ENCODE measurements at regions not wholly inside any gene's neighbourhood (a gene's known extent, or its start where the extent isn't known, plus 50 kb on each side); places are given as distances from the start of the nearest gene placed in this dataset.
A peak's percentile ranks its signal among the peaks of the same experiment; 100 is the strongest.

DNA sequence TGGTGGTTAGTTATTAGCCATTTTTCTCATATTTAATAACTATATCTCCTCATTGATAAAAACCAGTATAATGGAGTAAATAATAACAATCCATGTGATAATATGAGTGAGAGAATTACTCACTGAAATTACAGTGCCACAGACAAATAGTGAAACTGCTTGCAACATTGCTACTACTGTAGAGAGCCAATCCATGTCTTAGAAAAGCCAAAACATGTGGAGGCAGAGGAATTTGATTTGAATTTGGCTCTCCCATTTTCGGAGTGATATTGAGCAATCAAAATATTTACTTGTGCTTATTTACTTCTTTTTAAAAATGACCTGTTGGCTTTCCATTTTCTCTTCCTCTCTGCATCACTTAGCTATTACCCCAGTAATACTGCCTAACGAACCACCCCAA is 288.3 kb upstream of the TCF4 start:
- ChIA-PET POLR2A (no interaction called here), CTCF (interaction anchor here (1.2 kb wide), 2 partner anchors 8 to 236 kb away, joined by 3 to 4 read pairs; no protein-coding TSS in a partner anchor)
- no peak for DNase-seq (ENCODE audit: low read depth)
- TF ChIP-seq, protein P1, sequence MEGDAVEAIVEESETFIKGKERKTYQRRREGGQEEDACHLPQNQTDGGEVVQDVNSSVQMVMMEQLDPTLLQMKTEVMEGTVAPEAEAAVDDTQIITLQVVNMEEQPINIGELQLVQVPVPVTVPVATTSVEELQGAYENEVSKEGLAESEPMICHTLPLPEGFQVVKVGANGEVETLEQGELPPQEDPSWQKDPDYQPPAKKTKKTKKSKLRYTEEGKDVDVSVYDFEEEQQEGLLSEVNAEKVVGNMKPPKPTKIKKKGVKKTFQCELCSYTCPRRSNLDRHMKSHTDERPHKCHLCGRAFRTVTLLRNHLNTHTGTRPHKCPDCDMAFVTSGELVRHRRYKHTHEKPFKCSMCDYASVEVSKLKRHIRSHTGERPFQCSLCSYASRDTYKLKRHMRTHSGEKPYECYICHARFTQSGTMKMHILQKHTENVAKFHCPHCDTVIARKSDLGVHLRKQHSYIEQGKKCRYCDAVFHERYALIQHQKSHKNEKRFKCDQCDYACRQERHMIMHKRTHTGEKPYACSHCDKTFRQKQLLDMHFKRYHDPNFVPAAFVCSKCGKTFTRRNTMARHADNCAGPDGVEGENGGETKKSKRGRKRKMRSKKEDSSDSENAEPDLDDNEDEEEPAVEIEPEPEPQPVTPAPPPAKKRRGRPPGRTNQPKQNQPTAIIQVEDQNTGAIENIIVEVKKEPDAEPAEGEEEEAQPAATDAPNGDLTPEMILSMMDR (IDR thresholded peaks at IDR 0.05; ENCODE audit: insufficient read depth, low read depth, low read length): no peak
- no peak overlapping the region for H3K4me3 ChIP-seq (ENCODE audit: low read depth, low read length)
- no peaks in the 10 kb centered on the region for H3K36me3 ChIP-seq (ENCODE audit: control insufficient read depth, insufficient read depth, low read length)
- H3K27me3 ChIP-seq (ENCODE audit: control insufficient read depth, insufficient read depth, low read length): no peaks in the 10 kb centered on the region

DNA sequence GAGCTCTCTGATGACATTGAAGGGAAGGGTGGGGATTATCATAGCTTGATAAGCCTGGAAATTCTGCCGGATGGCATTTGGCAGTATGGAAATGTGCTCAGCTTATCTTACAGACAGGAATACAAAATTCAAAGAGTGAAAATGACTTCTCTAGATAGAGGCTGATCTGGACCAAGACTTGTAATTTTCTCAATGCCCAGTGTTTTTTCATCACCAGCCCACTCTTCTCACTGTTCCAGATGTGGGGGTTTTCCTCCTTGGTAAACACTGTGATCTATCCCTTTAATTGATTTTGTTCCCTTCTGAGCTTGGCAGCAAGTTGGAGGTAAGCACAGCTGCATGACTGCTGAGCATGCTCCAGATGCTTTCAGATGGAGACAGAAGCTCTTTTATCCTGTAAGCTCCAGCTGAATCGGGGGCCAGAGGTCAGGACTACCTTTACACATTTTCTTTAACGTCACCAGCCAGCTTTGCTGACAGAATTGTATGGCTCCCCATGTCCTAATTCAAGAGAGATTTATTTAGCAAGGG is 287.4 kb upstream of the TCF4 start:
- TF ChIP-seq, protein P1 (IDR thresholded peaks at IDR 0.05; ENCODE audit: insufficient read depth, low read depth, low read length): no peak
- Histone ChIP-seq H3K36me3 (ENCODE audit: control insufficient read depth, insufficient read depth, low read length) (no peaks in the 10 kb centered on the region), H3K27me3 (ENCODE audit: control insufficient read depth, insufficient read depth, low read length) (no peaks in the 10 kb centered on the region), H3K4me3 (ENCODE audit: low read depth, low read length) (no peak overlapping the region)
- CTCF ChIA-PET: no interaction called here
- no peak for DNase-seq (ENCODE audit: low read depth)
- POLR2A ChIA-PET: interaction anchor here (0.6 kb wide), 2 partner anchors 469 to 610 kb away, joined by 3 to 5 read pairs; no protein-coding TSS in a partner anchor

DNA sequence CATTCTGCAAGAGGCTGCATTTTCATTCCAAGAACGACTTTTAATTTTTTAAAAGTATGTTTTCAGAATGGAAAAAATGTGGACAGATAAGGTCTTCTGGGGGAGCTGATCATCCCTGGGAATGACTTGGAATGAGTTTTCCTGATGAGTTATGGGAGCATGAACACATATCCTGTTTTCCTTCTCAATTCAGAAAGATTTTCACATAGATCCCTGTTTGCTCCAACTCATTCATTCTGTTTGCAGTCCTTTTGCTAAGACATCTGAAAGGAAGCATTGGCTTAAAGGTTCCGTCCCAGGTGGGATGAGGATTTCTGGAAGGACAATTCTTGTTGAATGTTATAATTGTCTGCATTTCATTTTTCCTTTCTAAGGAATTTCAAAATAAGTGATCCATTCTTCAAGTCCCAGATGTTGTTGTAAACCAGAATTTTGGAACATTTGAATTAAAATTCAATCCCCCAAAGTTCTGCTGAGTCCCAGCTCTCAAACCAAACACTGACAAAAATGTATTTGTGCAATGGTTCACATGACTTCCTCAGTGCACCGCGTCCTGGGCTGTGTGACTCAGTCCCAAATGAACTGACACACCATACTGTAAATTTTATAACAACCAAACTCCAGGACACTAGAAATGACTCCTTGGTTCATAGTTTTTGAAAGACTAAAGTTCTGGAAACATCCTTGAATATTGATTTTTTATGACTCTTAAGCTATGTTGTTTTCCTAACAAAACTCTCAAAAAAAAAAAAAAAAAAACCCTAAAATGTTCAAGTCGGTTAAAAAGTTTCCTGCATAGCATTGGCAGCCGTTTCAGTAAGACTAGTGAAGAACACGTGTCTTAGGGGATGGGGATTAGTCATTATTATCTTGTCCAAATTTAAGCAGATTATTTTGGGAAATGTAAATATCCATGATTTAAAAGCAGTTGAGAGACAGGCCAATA is 281.8 kb upstream of the TCF4 start:
- CTCF ChIA-PET: interaction anchor here (1.0 kb wide), 1 partner anchor 706 kb away, joined by 4 read pairs; no protein-coding TSS in a partner anchor
- Histone ChIP-seq H3K36me3 (ENCODE audit: control insufficient read depth, insufficient read depth, low read length) (no peaks in the 10 kb centered on the region), H3K4me3 (ENCODE audit: low read depth, low read length) (no peak overlapping the region), H3K27me3 (ENCODE audit: control insufficient read depth, insufficient read depth, low read length) (no peaks in the 10 kb centered on the region)
- DNase-seq (ENCODE audit: low read depth): peak; percentile 59
- TF ChIP-seq, protein P1 (IDR thresholded peaks at IDR 0.05; ENCODE audit: insufficient read depth, low read depth, low read length): no peak
- POLR2A ChIA-PET: no interaction called here

DNA sequence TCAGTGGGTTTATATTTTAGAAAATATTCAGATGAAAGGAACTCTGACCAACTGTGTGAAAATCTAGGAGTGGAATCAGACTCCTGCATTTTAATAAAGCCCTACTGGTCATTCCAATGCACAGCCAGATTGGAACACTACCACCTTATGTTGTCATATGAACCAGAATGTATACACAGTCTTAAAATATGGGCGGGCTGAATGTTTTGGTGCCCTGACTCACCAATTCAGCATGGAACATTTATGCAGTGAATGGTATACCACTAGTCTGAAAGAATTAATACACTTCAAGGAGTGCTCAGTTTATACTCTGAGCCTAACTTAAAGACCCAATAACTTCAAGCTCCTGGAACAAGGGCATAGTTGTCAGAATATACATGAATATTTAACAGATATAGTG is 280.9 kb upstream of the TCF4 start:
- ChIA-PET CTCF (interaction anchor here (1.0 kb wide), 1 partner anchor 707 kb away, joined by 4 read pairs; no protein-coding TSS in a partner anchor), POLR2A (no interaction called here)

DNA sequence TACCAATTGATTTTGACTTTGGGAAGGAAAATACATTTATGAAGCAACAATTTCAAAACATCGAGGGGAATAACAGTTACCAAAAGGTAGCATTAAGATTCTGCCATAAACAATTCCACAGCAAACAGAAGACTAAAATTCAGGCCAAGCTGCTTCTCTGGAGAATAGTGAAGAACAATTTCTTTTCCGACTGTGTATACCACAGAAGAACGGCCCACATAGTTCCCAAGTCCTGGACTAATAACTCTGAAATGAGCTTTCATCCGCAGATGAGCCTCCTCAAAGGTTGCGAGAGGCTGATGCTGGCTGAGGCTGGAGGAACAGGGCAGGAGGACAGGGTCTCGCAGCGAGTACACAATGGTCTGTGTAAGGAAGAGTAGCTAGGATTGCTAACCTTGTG is 278.9 kb upstream of the TCF4 start:
- ChIA-PET CTCF (no interaction called here), POLR2A (no interaction called here)
- TF ChIP-seq, protein P1 (IDR thresholded peaks at IDR 0.05; ENCODE audit: insufficient read depth, low read depth, low read length): no peak
- Histone ChIP-seq H3K27me3 (ENCODE audit: control insufficient read depth, insufficient read depth, low read length) (no peaks in the 10 kb centered on the region), H3K36me3 (ENCODE audit: control insufficient read depth, insufficient read depth, low read length) (no peaks in the 10 kb centered on the region), H3K4me3 (ENCODE audit: low read depth, low read length) (no peak overlapping the region)
- no peak for DNase-seq (ENCODE audit: low read depth)

More for the DNA sequence above, 280.9 kb upstream of the TCF4 start:
- Histone ChIP-seq H3K36me3 (ENCODE audit: control insufficient read depth, insufficient read depth, low read length) (no peaks in the 10 kb centered on the region), H3K27me3 (ENCODE audit: control insufficient read depth, insufficient read depth, low read length) (no peaks in the 10 kb centered on the region), H3K4me3 (ENCODE audit: low read depth, low read length) (no peak overlapping the region)
- TF ChIP-seq, protein P1 (IDR thresholded peaks at IDR 0.05; ENCODE audit: insufficient read depth, low read depth, low read length): no peak
- no peak for DNase-seq (ENCODE audit: low read depth)
